ENCODE measurements at regions not wholly inside any gene's neighbourhood (a gene's known extent, or its start where the extent isn't known, plus 50 kb on each side); places are given as distances from the start of the nearest gene placed in this dataset.

DNA sequence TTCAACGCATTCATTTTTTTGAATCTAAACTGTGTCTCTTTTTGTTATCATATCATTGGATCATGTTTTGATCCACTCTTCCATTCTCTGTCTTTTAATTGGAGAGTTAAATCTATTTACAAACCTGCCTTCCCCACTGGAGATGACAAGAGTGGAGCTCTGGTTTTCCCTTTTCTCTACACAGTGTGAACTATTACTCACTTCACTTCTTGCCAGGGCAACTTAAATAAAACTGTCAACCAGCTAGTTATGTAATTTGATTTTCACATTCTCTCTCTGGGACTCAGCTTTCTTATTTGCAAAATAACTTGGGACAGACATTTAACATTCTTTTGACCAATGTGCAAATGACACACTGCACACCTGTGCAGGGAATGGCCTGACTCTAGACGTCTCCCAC, 230.8 kb upstream of the CST7 start:
- ChIA-PET POLR2A (no interaction called here), CTCF (no interaction called here)
- Mint-ChIP-seq H3K27ac (no peak overlapping the region), H3K36me3 (ENCODE audit: low read depth) (no peaks in the 10 kb centered on the region), H3K27me3 (ENCODE audit: low read depth) (peaks cover 18% of the 10 kb centered on the region), H3K4me3 (no peak overlapping the region), H3K4me1 (ENCODE audit: low read depth) (no peaks in the 10 kb centered on the region), H3K9me3 (ENCODE audit: insufficient read depth) (peaks cover 2% of the 10 kb centered on the region)
- DNase-seq (no peak), ATAC-seq (no peak)

DNA sequence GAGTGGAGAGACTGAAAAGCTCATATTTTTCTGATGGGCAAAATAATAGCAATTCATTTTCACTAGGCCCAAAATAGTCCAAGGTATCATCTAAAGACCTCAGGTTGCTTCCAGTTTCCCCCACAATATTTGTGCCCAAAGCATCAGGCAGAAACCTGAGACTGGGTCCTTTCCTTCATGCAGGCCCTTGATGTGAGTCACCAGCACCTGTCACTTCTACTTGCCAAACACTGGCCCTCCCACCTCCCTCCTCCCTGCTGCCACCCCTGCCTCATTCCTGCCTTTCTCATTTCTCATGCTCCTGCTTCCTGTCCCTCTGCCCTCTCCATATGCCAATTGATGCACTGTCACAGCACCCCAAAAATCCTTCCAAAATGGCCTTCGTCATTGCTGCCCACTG, 230.4 kb upstream of the CST7 start:
- no peak for ATAC-seq
- H3K4me1 Mint-ChIP-seq (ENCODE audit: low read depth) = no peaks in the 10 kb centered on the region
- H3K27ac Mint-ChIP-seq = no peak overlapping the region
- ChIA-PET CTCF (no interaction called here), POLR2A (no interaction called here)
- no peak for DNase-seq
- peaks cover 17% of the 10 kb centered on the region for H3K27me3 Mint-ChIP-seq (ENCODE audit: low read depth)
- H3K36me3 Mint-ChIP-seq (ENCODE audit: low read depth) = no peaks in the 10 kb centered on the region
- H3K9me3 Mint-ChIP-seq (ENCODE audit: insufficient read depth) = no peaks in the 10 kb centered on the region
- H3K4me3 Mint-ChIP-seq = no peak overlapping the region

GRCh38 chr20:24720957-24721356, 228.1 kb upstream of the CST7 start:
- POLR2A ChIA-PET = no interaction called here
- Mint-ChIP-seq H3K4me1 (ENCODE audit: low read depth) (no peaks in the 10 kb centered on the region), H3K9me3 (ENCODE audit: insufficient read depth) (no peaks in the 10 kb centered on the region), H3K36me3 (ENCODE audit: low read depth) (no peaks in the 10 kb centered on the region), H3K4me3 (no peak overlapping the region), H3K27me3 (ENCODE audit: low read depth) (peaks cover 14% of the 10 kb centered on the region), H3K27ac (no peak overlapping the region)
- DNase-seq (no peak), ATAC-seq (no peak)
- CTCF ChIA-PET = no interaction called here

DNA sequence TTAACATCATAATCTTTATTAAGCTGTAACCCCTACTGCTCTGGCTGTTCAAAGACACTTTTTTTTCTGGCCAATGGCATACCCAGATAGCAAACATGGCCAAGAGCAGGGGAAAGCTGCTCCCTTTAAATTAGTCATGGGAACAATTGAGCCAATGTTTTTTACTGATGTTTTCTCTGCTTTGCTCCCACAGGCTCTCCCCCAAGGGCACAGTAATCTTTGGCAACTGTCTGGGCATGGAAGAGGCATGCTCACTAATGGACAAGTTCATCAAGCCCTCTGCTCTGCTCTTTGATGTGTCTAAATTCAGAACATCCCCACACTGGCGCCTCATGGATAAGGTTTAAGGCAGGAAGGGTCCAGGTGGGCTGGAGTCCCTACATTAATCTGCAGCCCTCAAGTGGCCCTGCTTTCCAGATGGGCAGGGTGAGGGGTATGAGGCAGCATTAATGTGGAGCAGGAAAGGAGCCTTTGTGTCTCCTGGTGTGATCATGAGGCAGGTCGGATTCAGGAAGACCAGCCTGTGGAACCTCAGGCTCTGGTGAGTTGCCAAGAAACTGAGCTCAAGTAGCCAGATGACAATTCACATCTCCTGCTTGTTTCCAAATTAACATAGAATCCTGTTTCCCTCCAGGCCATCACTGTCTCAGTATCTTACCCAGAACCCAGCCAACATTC, 227.0 kb upstream of the CST7 start:
- DNase-seq = no peak
- ChIA-PET CTCF (interaction anchor here (1.1 kb wide), 1 partner anchor 10 kb away, joined by 4 read pairs; no protein-coding TSS in a partner anchor), POLR2A (no interaction called here)
- Mint-ChIP-seq H3K27me3 (ENCODE audit: low read depth) (peaks cover 16% of the 10 kb centered on the region), H3K36me3 (ENCODE audit: low read depth) (no peaks in the 10 kb centered on the region), H3K4me1 (ENCODE audit: low read depth) (no peaks in the 10 kb centered on the region), H3K27ac (no peak overlapping the region), H3K9me3 (ENCODE audit: insufficient read depth) (no peaks in the 10 kb centered on the region), H3K4me3 (no peak overlapping the region)
- no peak for ATAC-seq

DNA sequence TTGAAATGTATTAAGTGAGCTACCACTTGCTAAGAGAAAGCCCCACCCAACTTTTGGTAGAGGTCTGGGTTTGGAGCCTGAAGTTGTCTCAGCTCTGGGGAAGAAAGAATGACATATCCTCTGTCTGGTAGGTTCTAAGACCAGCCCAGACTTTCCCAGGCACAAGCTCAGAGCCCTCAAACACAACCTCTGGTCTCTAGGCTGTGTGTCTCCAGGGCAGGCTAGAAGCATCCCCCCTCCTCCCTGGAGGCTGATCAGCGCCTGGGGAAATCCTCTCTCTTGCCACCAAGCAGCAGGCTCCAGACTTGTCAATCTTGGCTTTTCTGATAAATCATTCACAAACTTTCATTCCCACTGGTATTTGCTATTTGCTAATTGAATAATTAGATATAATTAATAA, 226.5 kb upstream of the CST7 start:
- H3K4me3 Mint-ChIP-seq = no peak overlapping the region
- POLR2A ChIA-PET = no interaction called here
- CTCF ChIA-PET = interaction anchor here (1.1 kb wide), 1 partner anchor 10 kb away, joined by 4 read pairs; no protein-coding TSS in a partner anchor
- H3K36me3 Mint-ChIP-seq (ENCODE audit: low read depth) = no peaks in the 10 kb centered on the region
- H3K27me3 Mint-ChIP-seq (ENCODE audit: low read depth) = peaks cover 13% of the 10 kb centered on the region
- no peaks in the 10 kb centered on the region for H3K4me1 Mint-ChIP-seq (ENCODE audit: low read depth)
- no peak overlapping the region for H3K27ac Mint-ChIP-seq
- no peaks in the 10 kb centered on the region for H3K9me3 Mint-ChIP-seq (ENCODE audit: insufficient read depth)
- ATAC-seq (no peak), DNase-seq (no peak)

- DNase-seq = no peak
- H3K4me3 Mint-ChIP-seq = no peak overlapping the region
- CTCF ChIA-PET = no interaction called here
- H3K36me3 Mint-ChIP-seq (ENCODE audit: low read depth) = no peaks in the 10 kb centered on the region
- peaks cover 9% of the 10 kb centered on the region for H3K27me3 Mint-ChIP-seq (ENCODE audit: low read depth)
- POLR2A ChIA-PET = no interaction called here
- H3K4me1 Mint-ChIP-seq (ENCODE audit: low read depth) = no peaks in the 10 kb centered on the region
- no peak overlapping the region for H3K27ac Mint-ChIP-seq
- H3K9me3 Mint-ChIP-seq (ENCODE audit: insufficient read depth) = no peaks in the 10 kb centered on the region
- no peak for ATAC-seq
Observed at GRCh38 chr20:24723186-24723585, 225.9 kb upstream of the CST7 start.

- Mint-ChIP-seq H3K4me1 (ENCODE audit: low read depth) (no peaks in the 10 kb centered on the region), H3K4me3 (no peak overlapping the region), H3K27me3 (ENCODE audit: low read depth) (peaks cover 9% of the 10 kb centered on the region), H3K36me3 (ENCODE audit: low read depth) (no peaks in the 10 kb centered on the region), H3K9me3 (ENCODE audit: insufficient read depth) (no peaks in the 10 kb centered on the region), H3K27ac (no peak overlapping the region)
- POLR2A ChIA-PET = no interaction called here
- ATAC-seq (no peak), DNase-seq (no peak)
- CTCF ChIA-PET = no interaction called here
Observed at GRCh38 chr20:24723647-24724352, 225.3 kb upstream of the CST7 start.

DNA sequence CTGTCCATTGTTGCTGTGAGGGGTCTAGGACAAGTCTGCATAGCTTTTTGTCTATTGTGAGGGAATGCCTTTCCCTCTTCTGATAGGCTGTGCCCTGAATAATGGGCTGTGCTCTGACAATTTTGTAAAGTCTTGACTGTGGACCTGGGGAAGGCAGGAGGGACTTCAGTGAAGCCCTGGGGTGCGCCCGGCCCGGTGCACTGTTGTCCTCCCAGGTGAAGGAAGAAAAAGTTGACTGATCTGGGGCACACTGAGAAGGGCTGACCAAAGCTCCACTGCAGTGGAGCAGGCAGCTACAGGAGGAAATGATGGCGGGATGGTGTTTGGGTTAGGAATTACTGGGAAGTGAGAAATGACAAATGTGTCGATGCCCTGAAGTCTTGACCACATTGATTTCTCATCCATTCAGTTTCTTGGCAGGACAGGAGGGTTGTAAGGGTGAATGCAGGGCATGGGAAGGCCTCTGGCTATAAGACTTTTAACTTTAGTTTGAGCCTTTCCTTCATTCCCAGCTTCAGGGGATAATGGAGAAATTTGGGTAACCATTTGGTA, 224.0 kb upstream of the CST7 start:
- ChIA-PET CTCF (no interaction called here), POLR2A (no interaction called here)
- Mint-ChIP-seq H3K36me3 (ENCODE audit: low read depth) (no peaks in the 10 kb centered on the region), H3K9me3 (ENCODE audit: insufficient read depth) (no peaks in the 10 kb centered on the region), H3K27ac (no peak overlapping the region), H3K27me3 (ENCODE audit: low read depth) (peaks cover 9% of the 10 kb centered on the region), H3K4me3 (no peak overlapping the region), H3K4me1 (ENCODE audit: low read depth) (no peaks in the 10 kb centered on the region)
- ATAC-seq (no peak), DNase-seq (no peak)

DNA sequence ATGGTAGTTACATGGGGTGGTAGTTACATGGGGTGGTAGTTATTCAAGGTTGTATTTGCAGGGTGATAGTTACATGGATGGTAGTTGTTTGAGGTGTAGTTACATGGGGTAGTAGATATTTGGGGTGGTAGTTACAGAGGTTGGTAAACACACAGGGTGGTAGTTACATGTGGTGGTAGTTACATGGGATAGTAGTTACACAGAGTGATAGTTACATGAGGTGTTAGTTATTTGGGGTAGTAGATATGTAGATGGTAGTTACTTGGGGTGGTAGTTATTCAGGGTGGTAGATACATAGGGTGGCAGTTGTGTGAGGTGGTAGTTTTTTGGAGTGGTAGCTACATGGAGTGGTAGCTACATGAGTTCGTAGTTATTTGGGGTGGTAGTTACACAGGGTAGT, 221.3 kb upstream of the CST7 start:
- ATAC-seq (no peak), DNase-seq (no peak)
- H3K9me3 Mint-ChIP-seq (ENCODE audit: insufficient read depth) = no peaks in the 10 kb centered on the region
- no peak overlapping the region for H3K4me3 Mint-ChIP-seq
- H3K27ac Mint-ChIP-seq = no peak overlapping the region
- POLR2A ChIA-PET = no interaction called here
- peaks cover 9% of the 10 kb centered on the region for H3K27me3 Mint-ChIP-seq (ENCODE audit: low read depth)
- H3K36me3 Mint-ChIP-seq (ENCODE audit: low read depth) = no peaks in the 10 kb centered on the region
- no peaks in the 10 kb centered on the region for H3K4me1 Mint-ChIP-seq (ENCODE audit: low read depth)
- CTCF ChIA-PET = no interaction called here

- no peak overlapping the region for H3K27ac Mint-ChIP-seq
- H3K4me3 Mint-ChIP-seq = no peak overlapping the region
- no peaks in the 10 kb centered on the region for H3K36me3 Mint-ChIP-seq (ENCODE audit: low read depth)
- POLR2A ChIA-PET = no interaction called here
- no peak for DNase-seq
- no peaks in the 10 kb centered on the region for H3K9me3 Mint-ChIP-seq (ENCODE audit: insufficient read depth)
- ATAC-seq = no peak
- H3K27me3 Mint-ChIP-seq (ENCODE audit: low read depth) = peaks cover 2% of the 10 kb centered on the region
- CTCF ChIA-PET = interaction anchor here (0.9 kb wide), 1 partner anchor 47 kb away, joined by 4 read pairs; no protein-coding TSS in a partner anchor
- no peaks in the 10 kb centered on the region for H3K4me1 Mint-ChIP-seq (ENCODE audit: low read depth)
Observed at GRCh38 chr20:24729896-24730605, 219.0 kb upstream of the CST7 start.

DNA sequence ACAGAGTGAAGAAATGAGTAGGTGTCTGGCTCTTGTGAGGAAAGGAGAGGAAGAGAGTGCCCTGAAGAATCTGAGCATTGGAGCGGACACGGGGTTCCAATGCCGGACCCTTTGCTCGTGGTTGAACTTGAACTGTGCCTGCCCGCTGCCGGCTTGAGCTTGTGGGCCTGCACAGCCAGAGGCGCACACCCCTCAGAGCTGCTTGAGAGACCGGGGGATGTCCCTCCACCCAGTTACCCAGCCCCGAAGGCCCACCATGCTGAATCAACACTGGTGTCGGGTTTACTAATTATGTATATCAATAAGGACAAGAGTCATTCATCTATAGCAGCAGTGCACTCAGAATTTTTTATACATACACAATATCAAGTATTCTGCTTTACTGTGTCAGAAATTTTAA, 218.3 kb upstream of the CST7 start:
- Mint-ChIP-seq H3K27ac (no peak overlapping the region), H3K27me3 (ENCODE audit: low read depth) (peaks cover 2% of the 10 kb centered on the region), H3K36me3 (ENCODE audit: low read depth) (no peaks in the 10 kb centered on the region), H3K4me3 (no peak overlapping the region), H3K9me3 (ENCODE audit: insufficient read depth) (no peaks in the 10 kb centered on the region), H3K4me1 (ENCODE audit: low read depth) (no peaks in the 10 kb centered on the region)
- ATAC-seq (no peak), DNase-seq (no peak)
- ChIA-PET POLR2A (no interaction called here), CTCF (no interaction called here)

GRCh38 chr20:24731312-24731711, 217.8 kb upstream of the CST7 start:
- no peak overlapping the region for H3K4me3 Mint-ChIP-seq
- CTCF ChIA-PET = no interaction called here

More at GRCh38 chr20:24731312-24731711, 217.8 kb upstream of the CST7 start:
- H3K9me3 Mint-ChIP-seq (ENCODE audit: insufficient read depth) = no peaks in the 10 kb centered on the region
- DNase-seq (no peak), ATAC-seq (no peak)
- no peaks in the 10 kb centered on the region for H3K4me1 Mint-ChIP-seq (ENCODE audit: low read depth)
- H3K27ac Mint-ChIP-seq = no peak overlapping the region
- POLR2A ChIA-PET = no interaction called here
- no peaks in the 10 kb centered on the region for H3K27me3 Mint-ChIP-seq (ENCODE audit: low read depth)
- no peaks in the 10 kb centered on the region for H3K36me3 Mint-ChIP-seq (ENCODE audit: low read depth)

Data from activated CD8-positive, alpha-beta T cell treated with anti-CD3 and anti-CD28 coated beads, Interleukin-2, amount 10 ng/mL, durations not matched to agents 7 days and 5 days (primary cell).